DND-41 (cell line): ENCODE measurements at regions not wholly inside any gene's neighbourhood (a gene's known extent, or its start where the extent isn't known, plus 50 kb on each side); places are given as distances from the start of the nearest gene placed in this dataset.

ENCODE experiments used
- ATAC-seq: fragments of 200-7000 bp; cut with Tn5 transposase; 3 replicates; pipeline ENCODE4 v1.9.1; 2021; ENCODE audit warnings: low read depth; ENCODE audit not compliant: insufficient read depth
- DNase-seq: peaks from one replicate; pipeline ENCODE4 v3.0.0-alpha.2; 2020
- H2AFZ ChIP-seq: 2 replicates; pipeline ENCODE4 v1.6.0; 2012; ENCODE audit warnings: low read depth, low read length
- H3K27ac ChIP-seq: 2 replicates; pipeline ENCODE4 v1.5.1; 2012; ENCODE audit warnings: low read length, inconsistent platforms
- H3K27me3 ChIP-seq: fragments of 200-600 bp; sonication (generic); 2 replicates; pipeline ENCODE4 v1.6.0; 2012; ENCODE audit warnings: low read length, mild to moderate bottlenecking, inconsistent platforms; ENCODE audit not compliant: insufficient read depth, poor library complexity
- H3K36me3 ChIP-seq: 2 replicates; pipeline ENCODE4 v1.5.1; 2012; ENCODE audit warnings: low read length, inconsistent platforms; ENCODE audit not compliant: insufficient read depth
- H3K4me1 ChIP-seq: 2 replicates; pipeline ENCODE4 v1.5.1; 2012; ENCODE audit warnings: mild to moderate bottlenecking, low read length; ENCODE audit not compliant: insufficient read depth
- H3K4me2 ChIP-seq: 2 replicates; pipeline ENCODE4 v1.6.0; 2012; ENCODE audit warnings: mild to moderate bottlenecking, moderate library complexity, low read length, inconsistent platforms; ENCODE audit not compliant: insufficient read depth
- H3K4me3 ChIP-seq, 2 experiments: fragments of 200-600 bp in 1 of 2; shearing (Covaris generic) in 1 of 2; 2 replicates each; pipeline ENCODE4 v1.5.1; 2012 to 2016; ENCODE audit warnings: inconsistent platforms in 2 of 2, low read length in 2 of 2, mild to moderate bottlenecking in 2 of 2, low read depth in 1 of 2, moderate library complexity in 1 of 2
- H3K79me2 ChIP-seq: 2 replicates; pipeline ENCODE4 v1.6.0; 2012; ENCODE audit warnings: low read length, inconsistent platforms; ENCODE audit not compliant: insufficient read depth
- H3K9ac ChIP-seq: 2 replicates; pipeline ENCODE4 v1.6.0; 2012; ENCODE audit warnings: low read depth, mild to moderate bottlenecking, inconsistent platforms, low read length, moderate library complexity
- H3K9me3 ChIP-seq: 2 replicates; pipeline ENCODE4 v1.5.1; 2012; ENCODE audit warnings: low read length, moderate library complexity, mild to moderate bottlenecking, inconsistent platforms; ENCODE audit not compliant: insufficient read depth, severe bottlenecking
- H4K20me1 ChIP-seq: 2 replicates; pipeline ENCODE4 v1.6.0; 2012; ENCODE audit warnings: low read length; ENCODE audit not compliant: insufficient read depth
- EZH2 ChIP-seq: IDR thresholded peaks from 3 replicates; pipeline ENCODE4 v1.6.1; 2012; ENCODE audit warnings: borderline replicate concordance, low read depth, mild to moderate bottlenecking, moderate library complexity, low read length, inconsistent platforms; ENCODE audit not compliant: severe bottlenecking
- TF ChIP-seq, protein P1 (sequence below): IDR thresholded peaks from 2 replicates; pipeline ENCODE4 v1.5.1; 2012; ENCODE audit warnings: borderline replicate concordance, low read length, moderate library complexity, mild to moderate bottlenecking; ENCODE audit not compliant: poor library complexity, severe bottlenecking; ENCODE audit errors: extremely low read depth

DNA sequence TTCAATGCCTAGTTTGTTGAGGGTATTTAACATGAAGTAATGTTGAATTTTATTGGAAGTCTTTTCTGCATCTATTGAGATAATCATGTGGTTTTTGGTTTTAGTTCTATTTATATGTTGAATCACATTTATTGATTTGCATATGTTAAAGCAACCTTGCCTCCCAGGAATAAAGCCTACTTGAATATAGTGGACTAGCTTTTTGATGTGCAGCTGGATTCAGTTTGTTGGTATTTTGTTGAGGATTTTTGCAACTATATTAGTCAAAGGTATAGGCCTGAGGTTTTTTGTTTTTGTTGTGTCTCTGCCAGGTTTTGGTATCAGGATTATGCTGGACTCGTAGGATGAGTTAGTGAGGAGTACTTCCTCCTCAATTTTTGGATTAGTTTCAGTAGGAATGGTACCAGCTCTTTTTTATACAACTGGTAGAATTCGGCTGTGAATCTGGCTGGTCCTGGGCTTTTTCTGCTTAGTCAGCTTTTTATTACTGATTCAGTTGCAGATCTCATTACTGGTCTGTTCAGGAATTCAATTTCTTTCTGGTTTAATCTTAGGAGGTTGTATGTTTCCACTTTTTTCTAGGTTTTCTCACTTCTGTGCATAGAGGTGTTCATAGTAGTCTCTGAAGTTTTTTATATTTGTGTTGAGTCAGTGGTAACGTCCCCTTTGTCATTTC, 209.8 kb upstream of the RBMS3 start:
- Histone ChIP-seq H3K9ac (no peak overlapping the region), H3K4me2 (no peak overlapping the region), H3K79me2 (no peaks in the 10 kb centered on the region), H3K27me3 (no peaks in the 10 kb centered on the region), H2AFZ (no peak overlapping the region), H4K20me1 (no peaks in the 10 kb centered on the region), H3K36me3 (no peaks in the 10 kb centered on the region), H3K4me3 (no peak overlapping the region), H3K27ac (no peak overlapping the region), H3K9me3 (no peaks in the 10 kb centered on the region), H3K4me1 (no peaks in the 10 kb centered on the region)
- DNase-seq, result no peak
- ATAC-seq, result no peak
- no peak for TF ChIP-seq EZH2
- TF ChIP-seq, protein P1, sequence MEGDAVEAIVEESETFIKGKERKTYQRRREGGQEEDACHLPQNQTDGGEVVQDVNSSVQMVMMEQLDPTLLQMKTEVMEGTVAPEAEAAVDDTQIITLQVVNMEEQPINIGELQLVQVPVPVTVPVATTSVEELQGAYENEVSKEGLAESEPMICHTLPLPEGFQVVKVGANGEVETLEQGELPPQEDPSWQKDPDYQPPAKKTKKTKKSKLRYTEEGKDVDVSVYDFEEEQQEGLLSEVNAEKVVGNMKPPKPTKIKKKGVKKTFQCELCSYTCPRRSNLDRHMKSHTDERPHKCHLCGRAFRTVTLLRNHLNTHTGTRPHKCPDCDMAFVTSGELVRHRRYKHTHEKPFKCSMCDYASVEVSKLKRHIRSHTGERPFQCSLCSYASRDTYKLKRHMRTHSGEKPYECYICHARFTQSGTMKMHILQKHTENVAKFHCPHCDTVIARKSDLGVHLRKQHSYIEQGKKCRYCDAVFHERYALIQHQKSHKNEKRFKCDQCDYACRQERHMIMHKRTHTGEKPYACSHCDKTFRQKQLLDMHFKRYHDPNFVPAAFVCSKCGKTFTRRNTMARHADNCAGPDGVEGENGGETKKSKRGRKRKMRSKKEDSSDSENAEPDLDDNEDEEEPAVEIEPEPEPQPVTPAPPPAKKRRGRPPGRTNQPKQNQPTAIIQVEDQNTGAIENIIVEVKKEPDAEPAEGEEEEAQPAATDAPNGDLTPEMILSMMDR, result no peak

DNA sequence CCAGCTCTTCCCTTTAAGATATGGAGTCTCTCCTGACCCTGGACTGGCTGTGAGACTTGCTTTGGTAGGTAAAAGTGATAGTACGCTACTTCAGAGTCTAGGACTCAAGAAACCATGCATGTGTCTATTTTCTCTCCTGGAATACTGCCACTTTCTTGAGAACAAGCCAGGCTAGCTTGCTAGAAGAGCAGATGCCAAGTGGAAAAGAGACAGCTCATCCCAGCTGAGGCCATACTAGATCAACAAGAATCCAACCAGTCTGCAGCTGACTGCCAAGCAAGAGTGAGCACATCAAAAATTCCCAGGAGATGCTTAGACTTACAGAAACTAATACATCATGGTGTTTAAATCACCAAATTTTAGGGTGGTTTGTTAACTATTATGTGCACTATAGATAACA, 208.3 kb upstream of the RBMS3 start:
- no peaks in the 10 kb centered on the region for H4K20me1 ChIP-seq
- no peak for DNase-seq
- H3K9me3 ChIP-seq, result no peaks in the 10 kb centered on the region
- no peak for ATAC-seq
- H3K79me2 ChIP-seq, result no peaks in the 10 kb centered on the region
- H3K9ac ChIP-seq, result no peak overlapping the region
- no peaks in the 10 kb centered on the region for H3K4me1 ChIP-seq
- no peaks in the 10 kb centered on the region for H3K36me3 ChIP-seq
- no peak for TF ChIP-seq EZH2
- TF ChIP-seq, protein P1, result no peak
- H3K4me2 ChIP-seq, result no peak overlapping the region
- no peak overlapping the region for H3K27ac ChIP-seq
- no peak overlapping the region for H2AFZ ChIP-seq
- H3K4me3 ChIP-seq, result no peak overlapping the region
- no peaks in the 10 kb centered on the region for H3K27me3 ChIP-seq

DNA sequence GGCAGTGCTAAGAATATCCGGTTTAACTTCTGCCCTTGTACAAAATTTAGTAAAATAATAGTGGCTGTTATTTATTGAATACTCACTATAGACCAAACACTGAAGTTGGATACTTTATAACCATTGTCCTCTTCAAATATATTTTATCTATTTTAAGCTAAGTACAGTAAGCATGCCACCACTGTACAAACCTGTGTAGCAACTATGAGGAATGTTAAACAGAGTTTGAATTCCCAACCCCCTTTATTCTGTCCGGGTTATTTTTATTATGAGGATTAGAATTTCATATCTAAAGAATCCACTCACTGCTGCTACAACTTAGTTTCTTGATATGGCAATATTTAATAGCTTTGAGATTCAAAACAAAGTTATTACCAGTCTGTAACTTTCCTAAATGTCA, 203.5 kb upstream of the RBMS3 start:
- TF ChIP-seq EZH2, result no peak
- TF ChIP-seq, protein P1, result no peak
- no peak for DNase-seq
- no peak overlapping the region for H2AFZ ChIP-seq
- no peak overlapping the region for H3K4me3 ChIP-seq
- no peaks in the 10 kb centered on the region for H4K20me1 ChIP-seq
- H3K36me3 ChIP-seq, result no peaks in the 10 kb centered on the region
- no peak for ATAC-seq
- H3K9ac ChIP-seq, result no peak overlapping the region
- no peaks in the 10 kb centered on the region for H3K9me3 ChIP-seq
- no peaks in the 10 kb centered on the region for H3K79me2 ChIP-seq
- no peaks in the 10 kb centered on the region for H3K4me1 ChIP-seq
- H3K27ac ChIP-seq, result no peak overlapping the region
- no peak overlapping the region for H3K4me2 ChIP-seq
- H3K27me3 ChIP-seq, result no peaks in the 10 kb centered on the region

DNA sequence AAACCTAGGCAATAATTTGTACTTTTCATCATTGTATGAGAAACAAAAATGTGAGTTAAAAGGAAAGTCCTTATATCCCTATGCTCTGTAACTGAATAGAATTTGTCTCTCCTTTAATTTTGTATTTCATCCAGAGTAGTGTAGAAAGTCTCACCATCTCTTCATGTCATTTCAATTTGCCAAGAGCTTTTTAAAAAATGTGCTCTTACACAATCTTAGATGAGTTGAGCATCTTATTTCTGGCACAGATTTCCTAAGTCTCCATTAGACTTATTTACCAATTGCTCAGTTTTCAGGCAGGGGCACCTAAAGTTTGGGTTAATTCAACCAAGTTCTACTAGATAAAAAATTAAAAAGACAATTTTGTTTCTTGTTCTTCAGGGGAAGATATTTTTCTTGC, 201.5 kb upstream of the RBMS3 start:
- no peak overlapping the region for H3K4me3 ChIP-seq
- no peaks in the 10 kb centered on the region for H3K79me2 ChIP-seq
- H2AFZ ChIP-seq, result no peak overlapping the region
- TF ChIP-seq, protein P1, result no peak
- TF ChIP-seq EZH2, result no peak
- H3K36me3 ChIP-seq, result no peaks in the 10 kb centered on the region
- no peak for ATAC-seq
- no peak overlapping the region for H3K9ac ChIP-seq
- no peaks in the 10 kb centered on the region for H3K4me1 ChIP-seq
- H4K20me1 ChIP-seq, result no peaks in the 10 kb centered on the region
- no peak overlapping the region for H3K4me2 ChIP-seq
- DNase-seq, result no peak
- no peaks in the 10 kb centered on the region for H3K27me3 ChIP-seq
- no peak overlapping the region for H3K27ac ChIP-seq
- no peaks in the 10 kb centered on the region for H3K9me3 ChIP-seq
